ENCODE measurements at regions not wholly inside any gene's neighbourhood (a gene's known extent, or its start where the extent isn't known, plus 50 kb on each side); places are given as distances from the start of the nearest gene placed in this dataset.

GRCh38 chr10:129047600-129047999 lies 419.4 kb upstream of the MGMT start:
- Histone ChIP-seq H3K27ac (ENCODE audit: low read depth, low read length) (no peak overlapping the region), H3K36me3 (ENCODE audit: insufficient read depth, low read length) (no peaks in the 10 kb centered on the region), H3K4me3 (ENCODE audit: low read length in 2 of 2) (no peak overlapping the region), H3K4me1 (ENCODE audit: insufficient read depth, low read length) (peaks cover 5% of the 10 kb centered on the region), H3K9me3 (ENCODE audit: control insufficient read depth in 1 of 2, low read length in 2 of 2) (no peaks in the 10 kb centered on the region), H3K27me3 (ENCODE audit: insufficient read depth, low read length) (no peaks in the 10 kb centered on the region)
- DNase-seq = no peak
- no peaks in the 10 kb centered on the region for H3K9me3 Mint-ChIP-seq
- H3K27me3 Mint-ChIP-seq = peaks cover 1 to 2% of the 10 kb centered on the region in 2 donors
- no peaks in the 10 kb centered on the region for H3K36me3 Mint-ChIP-seq
- H3K27ac Mint-ChIP-seq = no peak overlapping the region
- ChIA-PET POLR2A (ENCODE audit: partially characterized antibody) (no interaction called here), CTCF (ENCODE audit: partially characterized antibody) (no interaction called here)
- H3K4me1 Mint-ChIP-seq = peaks cover 4 to 8% (median 7%) of the 10 kb centered on the region in 4 donors
- intact Hi-C loops (cut with micrococcal nuclease) = no loop called here
- no peak overlapping the region for H3K4me3 Mint-ChIP-seq

- no peak for DNase-seq
- POLR2A ChIA-PET (ENCODE audit: partially characterized antibody) = no interaction called here
- Histone ChIP-seq H3K4me1 (ENCODE audit: insufficient read depth, low read length) (no peaks in the 10 kb centered on the region), H3K4me3 (ENCODE audit: low read length in 2 of 2) (no peak overlapping the region), H3K9me3 (ENCODE audit: control insufficient read depth in 1 of 2, low read length in 2 of 2) (no peaks in the 10 kb centered on the region), H3K27ac (ENCODE audit: low read depth, low read length) (no peak overlapping the region), H3K36me3 (ENCODE audit: insufficient read depth, low read length) (no peaks in the 10 kb centered on the region), H3K27me3 (ENCODE audit: insufficient read depth, low read length) (no peaks in the 10 kb centered on the region)
- H3K4me1 Mint-ChIP-seq = no peaks in the 10 kb centered on the region
- intact Hi-C loops (cut with micrococcal nuclease) = no loop called here
- H3K27me3 Mint-ChIP-seq = no peaks in the 10 kb centered on the region
- no peaks in the 10 kb centered on the region for H3K9me3 Mint-ChIP-seq
- H3K27ac Mint-ChIP-seq = no peak overlapping the region
- CTCF ChIA-PET (ENCODE audit: partially characterized antibody) = no interaction called here
- no peaks in the 10 kb centered on the region for H3K36me3 Mint-ChIP-seq
- no peak overlapping the region for H3K4me3 Mint-ChIP-seq
These were observed 418.5 kb upstream of the MGMT start for GRCh38 chr10:129048513-129048912.

- no peaks in the 10 kb centered on the region for H3K27me3 Mint-ChIP-seq
These were observed 417.5 kb upstream of the MGMT start for GRCh38 chr10:129049501-129049900.

GRCh38 chr10:129055225-129055624 lies 411.8 kb upstream of the MGMT start:
- H3K4me1 Mint-ChIP-seq = peaks cover 8 to 39% (median 25%) of the 10 kb centered on the region in 4 donors

More at GRCh38 chr10:129049501-129049900, 417.5 kb upstream of the MGMT start:
- H3K36me3 Mint-ChIP-seq = no peaks in the 10 kb centered on the region
- ChIA-PET CTCF (ENCODE audit: partially characterized antibody) (no interaction called here), POLR2A (ENCODE audit: partially characterized antibody) (no interaction called here)
- Histone ChIP-seq H3K27ac (ENCODE audit: low read depth, low read length) (no peak overlapping the region), H3K9me3 (ENCODE audit: control insufficient read depth in 1 of 2, low read length in 2 of 2) (no peaks in the 10 kb centered on the region), H3K4me1 (ENCODE audit: insufficient read depth, low read length) (no peaks in the 10 kb centered on the region), H3K27me3 (ENCODE audit: insufficient read depth, low read length) (no peaks in the 10 kb centered on the region), H3K4me3 (ENCODE audit: low read length in 2 of 2) (no peak overlapping the region), H3K36me3 (ENCODE audit: insufficient read depth, low read length) (no peaks in the 10 kb centered on the region)
- DNase-seq = no peak
- H3K27ac Mint-ChIP-seq = no peak overlapping the region
- H3K4me3 Mint-ChIP-seq = no peak overlapping the region
- intact Hi-C loops (cut with micrococcal nuclease) = no loop called here
- H3K4me1 Mint-ChIP-seq = no peaks in the 10 kb centered on the region
- H3K9me3 Mint-ChIP-seq = no peaks in the 10 kb centered on the region

GRCh38 chr10:129055986-129056385 lies 411.1 kb upstream of the MGMT start:
- Mint-ChIP-seq H3K9me3 (peaks cover 0 to 1% (median 0%) of the 10 kb centered on the region in 8 donors), H3K4me3 (peak overlapping the region in 1 of 8 donors; percentile 7), H3K27ac (no peak overlapping the region), H3K27me3 (no peaks in the 10 kb centered on the region), H3K4me1 (peaks cover 8 to 39% (median 25%) of the 10 kb centered on the region in 4 donors), H3K36me3 (no peaks in the 10 kb centered on the region)
- CTCF ChIA-PET (ENCODE audit: partially characterized antibody) = no interaction called here
- POLR2A ChIA-PET (ENCODE audit: partially characterized antibody) = no interaction called here
- H3K4me3 ChIP-seq (ENCODE audit: low read length in 2 of 2) = no peak overlapping the region
- H3K27ac ChIP-seq (ENCODE audit: low read depth, low read length) = no peak overlapping the region
- H3K36me3 ChIP-seq (ENCODE audit: insufficient read depth, low read length) = no peaks in the 10 kb centered on the region
- intact Hi-C loops (cut with micrococcal nuclease) = no loop called here
- no peaks in the 10 kb centered on the region for H3K9me3 ChIP-seq (ENCODE audit: control insufficient read depth in 1 of 2, low read length in 2 of 2)
- H3K27me3 ChIP-seq (ENCODE audit: insufficient read depth, low read length) = no peaks in the 10 kb centered on the region
- no peak for DNase-seq
- peaks cover 34% of the 10 kb centered on the region for H3K4me1 ChIP-seq (ENCODE audit: insufficient read depth, low read length)

More at GRCh38 chr10:129055225-129055624, 411.8 kb upstream of the MGMT start:
- H3K27me3 Mint-ChIP-seq = no peaks in the 10 kb centered on the region
- no peaks in the 10 kb centered on the region for H3K9me3 ChIP-seq (ENCODE audit: control insufficient read depth in 1 of 2, low read length in 2 of 2)
- H3K9me3 Mint-ChIP-seq = peaks cover 0 to 1% (median 0%) of the 10 kb centered on the region in 8 donors
- no peak for DNase-seq
- CTCF ChIA-PET (ENCODE audit: partially characterized antibody) = no interaction called here
- no peaks in the 10 kb centered on the region for H3K36me3 ChIP-seq (ENCODE audit: insufficient read depth, low read length)
- intact Hi-C loops (cut with micrococcal nuclease) = no loop called here
- no peak overlapping the region for H3K4me3 Mint-ChIP-seq
- peaks cover 34% of the 10 kb centered on the region for H3K4me1 ChIP-seq (ENCODE audit: insufficient read depth, low read length)
- no peak overlapping the region for H3K4me3 ChIP-seq (ENCODE audit: low read length in 2 of 2)
- H3K36me3 Mint-ChIP-seq = no peaks in the 10 kb centered on the region
- no peaks in the 10 kb centered on the region for H3K27me3 ChIP-seq (ENCODE audit: insufficient read depth, low read length)
- no peak overlapping the region for H3K27ac Mint-ChIP-seq
- H3K27ac ChIP-seq (ENCODE audit: low read depth, low read length) = no peak overlapping the region
- POLR2A ChIA-PET (ENCODE audit: partially characterized antibody) = no interaction called here

GRCh38 chr10:129056734-129057689 lies 410.0 kb upstream of the MGMT start:
- Histone ChIP-seq H3K27me3 (ENCODE audit: insufficient read depth, low read length) (no peaks in the 10 kb centered on the region), H3K36me3 (ENCODE audit: insufficient read depth, low read length) (no peaks in the 10 kb centered on the region), H3K9me3 (ENCODE audit: control insufficient read depth in 1 of 2, low read length in 2 of 2) (no peaks in the 10 kb centered on the region), H3K27ac (ENCODE audit: low read depth, low read length) (no peak overlapping the region), H3K4me1 (ENCODE audit: insufficient read depth, low read length) (peaks cover 34% of the 10 kb centered on the region), H3K4me3 (ENCODE audit: low read length in 2 of 2) (peak overlapping the region in 1 of 2 donors; percentile 8)
- Mint-ChIP-seq H3K36me3 (no peaks in the 10 kb centered on the region), H3K27me3 (no peaks in the 10 kb centered on the region), H3K4me1 (peaks cover 8 to 39% (median 25%) of the 10 kb centered on the region in 4 donors), H3K9me3 (peaks cover 0 to 1% (median 0%) of the 10 kb centered on the region in 8 donors), H3K4me3 (peak overlapping the region in 5 of 8 donors; percentile 12 to 73 (median 71)), H3K27ac (no peak overlapping the region)
- ChIA-PET POLR2A (ENCODE audit: partially characterized antibody) (interaction anchor here (0.7 to 2.1 kb wide), 3 partner anchors 16 to 47 kb away, joined by 3 to 27 read pairs (median 4); no protein-coding TSS in a partner anchor), CTCF (ENCODE audit: partially characterized antibody) (no interaction called here)
- DNase-seq = no peak
- intact Hi-C loops (cut with micrococcal nuclease) = no loop called here

- H3K4me3 ChIP-seq (ENCODE audit: low read length in 2 of 2) = peak overlapping the region in 1 of 2 donors; percentile 8
- Mint-ChIP-seq H3K27ac (peak overlapping the region in 3 of 7 donors; percentile 21 to 44 (median 42)), H3K4me3 (peak overlapping the region in 5 of 8 donors; percentile 36 to 73 (median 72)), H3K4me1 (peaks cover 8 to 39% (median 25%) of the 10 kb centered on the region in 4 donors), H3K36me3 (no peaks in the 10 kb centered on the region), H3K9me3 (peaks cover 0 to 1% (median 0%) of the 10 kb centered on the region in 8 donors), H3K27me3 (no peaks in the 10 kb centered on the region)
- ChIA-PET POLR2A (ENCODE audit: partially characterized antibody) (interaction anchor here (1.2 to 2.1 kb wide), 2 partner anchors 22 to 46 kb away, joined by 4 to 27 read pairs; no protein-coding TSS in a partner anchor), CTCF (ENCODE audit: partially characterized antibody) (no interaction called here)
- H3K4me1 ChIP-seq (ENCODE audit: insufficient read depth, low read length) = peaks cover 34% of the 10 kb centered on the region
- H3K27me3 ChIP-seq (ENCODE audit: insufficient read depth, low read length) = no peaks in the 10 kb centered on the region
- no peaks in the 10 kb centered on the region for H3K36me3 ChIP-seq (ENCODE audit: insufficient read depth, low read length)
- no peaks in the 10 kb centered on the region for H3K9me3 ChIP-seq (ENCODE audit: control insufficient read depth in 1 of 2, low read length in 2 of 2)
- DNase-seq = peak; percentile 36 to 58 (median 51)
- intact Hi-C loops (cut with micrococcal nuclease) = loop anchor here (1.0 kb wide), 1 partner anchor 22 kb away; no protein-coding TSS in a partner anchor
- no peak overlapping the region for H3K27ac ChIP-seq (ENCODE audit: low read depth, low read length)
These were observed 409.0 kb upstream of the MGMT start for GRCh38 chr10:129057856-129058663.

All from CD4-positive, alpha-beta memory T cell (primary cell).